OCI-M1 (cell line): ENCODE measurements at regions not wholly inside any gene's neighbourhood (a gene's known extent, or its start where the extent isn't known, plus 50 kb on each side); places are given as distances from the start of the nearest gene placed in this dataset.
"Not testable (repeated sequence)": the region's sequence is repeated elsewhere in the genome, so short reads cannot be mapped to it uniquely, and the experiment has no call there.

Source experiments
- DNase-seq: peaks from one replicate; lab custom pipeline; 2025; lab: John Stamatoyannopoulos, UW

- no peak for DNase-seq
These were observed 342.5 kb upstream of the NDST3 start for GRCh38 chr4:117691572-117692351.

DNA sequence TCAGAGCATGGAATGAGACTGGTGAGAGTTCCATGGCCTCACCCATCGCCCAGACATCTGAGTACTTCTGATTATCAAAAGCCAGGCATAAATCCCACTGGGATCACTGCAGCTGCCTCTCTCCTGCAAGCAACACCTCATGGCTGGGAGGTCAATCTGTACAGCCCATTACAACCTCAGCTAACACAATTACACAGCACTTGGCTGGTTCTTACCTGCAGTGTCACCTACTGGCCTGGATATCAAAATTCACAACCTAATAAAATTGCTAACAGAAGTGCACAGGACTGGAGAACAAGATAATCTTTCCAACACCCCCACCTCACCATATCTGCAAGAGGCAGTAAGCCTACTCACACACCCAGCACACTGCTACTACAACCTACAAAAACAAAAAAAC is 341.7 kb upstream of the NDST3 start:
- DNase-seq = peak; percentile 29

- peak; percentile 23 for DNase-seq
These were observed 334.7 kb upstream of the NDST3 start for GRCh38 chr4:117699595-117699994.

DNA sequence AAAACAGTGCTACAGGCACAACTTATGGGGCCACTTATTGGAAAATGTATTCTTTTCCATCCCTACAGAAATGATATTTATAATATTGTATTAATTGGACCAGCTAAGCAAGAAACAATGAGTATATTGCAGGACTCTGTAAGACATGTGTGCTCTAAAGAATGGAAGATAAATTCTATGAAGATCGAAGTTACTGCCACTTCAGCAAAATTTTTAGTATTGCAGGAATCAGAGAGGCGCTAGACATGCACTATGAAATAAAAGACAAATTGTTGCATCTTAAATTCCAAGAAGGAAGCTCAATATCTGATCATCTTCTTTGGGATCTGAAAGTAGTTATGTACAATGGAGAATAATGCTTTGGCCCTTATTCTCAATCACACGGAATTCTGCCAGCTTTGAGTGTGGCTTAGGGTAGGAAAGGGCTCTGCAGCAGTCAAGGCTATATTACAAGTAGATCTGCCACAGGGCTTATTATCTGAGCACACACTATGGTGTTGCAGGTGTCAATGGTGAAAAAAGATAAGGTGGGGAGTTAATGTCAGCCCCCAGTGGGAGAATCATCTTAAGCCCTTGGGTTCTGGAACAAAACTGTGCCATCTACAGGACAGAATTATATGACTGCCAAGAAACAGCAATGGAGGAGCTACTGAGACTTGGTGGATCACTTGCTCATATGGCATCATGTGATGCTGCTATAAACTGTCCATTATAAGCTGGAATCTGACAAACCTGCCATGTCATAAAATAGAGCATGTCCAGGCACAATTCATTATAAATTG is 334.0 kb upstream of the NDST3 start:
- DNase-seq = peak; percentile 73

- no peak for DNase-seq
These were observed 331.9 kb upstream of the NDST3 start for GRCh38 chr4:117702353-117702752.

DNA sequence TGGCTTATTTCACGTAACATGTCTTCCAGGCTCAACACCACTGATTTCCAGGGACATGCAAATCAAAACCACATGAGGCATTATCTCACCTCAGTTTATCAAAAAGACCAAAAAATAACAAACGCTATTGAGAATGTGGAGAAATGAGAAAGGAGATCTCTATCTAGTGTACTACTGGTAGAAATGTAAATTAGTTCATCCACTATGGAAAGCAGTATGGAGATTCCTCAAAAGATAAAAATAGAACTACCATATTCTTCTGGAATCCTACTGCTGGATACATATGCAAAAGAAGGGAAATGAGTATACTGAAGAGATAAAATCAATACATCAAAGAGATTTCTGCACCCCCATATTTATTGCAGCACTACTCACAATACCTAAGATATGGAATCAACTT is 329.6 kb upstream of the NDST3 start:
- no peak for DNase-seq

DNA sequence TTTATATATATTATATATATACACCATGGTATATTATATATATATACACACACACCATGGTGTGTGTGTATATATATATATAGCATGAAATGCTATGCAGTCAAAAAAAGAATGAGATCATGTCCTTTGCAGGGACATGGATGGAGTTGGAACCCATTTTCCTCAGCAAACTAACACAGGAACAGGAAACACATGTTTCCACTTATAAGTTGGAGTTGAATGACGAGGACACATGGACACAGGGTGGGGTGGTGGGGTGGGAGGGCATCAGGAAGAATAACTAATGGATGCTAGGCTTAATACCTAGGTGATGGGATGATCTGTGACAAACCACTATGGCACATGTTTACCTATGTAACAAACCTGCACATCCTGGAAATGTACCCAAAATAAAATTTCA is 293.6 kb upstream of the NDST3 start:
- DNase-seq = no peak

- DNase-seq = not testable (repeated sequence)
These were observed 288.9 kb upstream of the NDST3 start for GRCh38 chr4:117745379-117745778.

- no peak for DNase-seq
These were observed 278.8 kb upstream of the NDST3 start for GRCh38 chr4:117755438-117755837.

- DNase-seq = no peak
These were observed 265.7 kb upstream of the NDST3 start for GRCh38 chr4:117768610-117769009.

GRCh38 chr4:117770269-117771102 is 263.8 kb upstream of the NDST3 start:
- no peak for DNase-seq

DNA sequence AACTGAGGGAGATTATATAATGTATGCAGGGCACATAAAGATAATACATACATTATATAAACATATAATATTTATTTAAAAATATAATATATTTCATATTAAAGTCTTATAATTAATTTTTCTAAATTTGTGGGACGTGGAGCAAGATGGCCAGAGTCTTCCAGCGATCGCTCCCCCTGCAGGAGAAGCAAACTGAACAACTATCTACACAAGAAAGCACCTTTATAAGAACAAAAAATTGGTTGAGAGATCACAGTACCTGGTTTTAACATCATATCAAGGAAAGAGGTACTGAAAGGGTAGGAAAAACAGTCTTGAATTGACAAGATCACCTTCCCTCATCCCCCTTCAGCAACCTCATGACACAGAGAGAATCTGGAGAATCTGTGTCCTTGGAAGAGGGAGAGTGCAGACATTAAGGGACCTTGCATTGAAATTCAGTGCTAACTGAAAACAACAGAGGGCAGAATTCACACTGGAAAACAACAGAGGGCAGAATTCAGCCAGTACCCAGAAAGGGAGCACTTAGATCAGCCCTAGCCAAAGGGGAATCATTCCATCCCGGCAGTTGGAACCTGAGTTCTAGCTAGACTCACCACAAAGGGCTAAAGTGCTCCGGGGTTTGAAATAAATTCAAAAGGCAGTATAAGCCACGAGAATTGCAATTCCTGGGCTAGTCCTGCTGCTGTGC is 262.5 kb upstream of the NDST3 start:
- no peak for DNase-seq

DNA sequence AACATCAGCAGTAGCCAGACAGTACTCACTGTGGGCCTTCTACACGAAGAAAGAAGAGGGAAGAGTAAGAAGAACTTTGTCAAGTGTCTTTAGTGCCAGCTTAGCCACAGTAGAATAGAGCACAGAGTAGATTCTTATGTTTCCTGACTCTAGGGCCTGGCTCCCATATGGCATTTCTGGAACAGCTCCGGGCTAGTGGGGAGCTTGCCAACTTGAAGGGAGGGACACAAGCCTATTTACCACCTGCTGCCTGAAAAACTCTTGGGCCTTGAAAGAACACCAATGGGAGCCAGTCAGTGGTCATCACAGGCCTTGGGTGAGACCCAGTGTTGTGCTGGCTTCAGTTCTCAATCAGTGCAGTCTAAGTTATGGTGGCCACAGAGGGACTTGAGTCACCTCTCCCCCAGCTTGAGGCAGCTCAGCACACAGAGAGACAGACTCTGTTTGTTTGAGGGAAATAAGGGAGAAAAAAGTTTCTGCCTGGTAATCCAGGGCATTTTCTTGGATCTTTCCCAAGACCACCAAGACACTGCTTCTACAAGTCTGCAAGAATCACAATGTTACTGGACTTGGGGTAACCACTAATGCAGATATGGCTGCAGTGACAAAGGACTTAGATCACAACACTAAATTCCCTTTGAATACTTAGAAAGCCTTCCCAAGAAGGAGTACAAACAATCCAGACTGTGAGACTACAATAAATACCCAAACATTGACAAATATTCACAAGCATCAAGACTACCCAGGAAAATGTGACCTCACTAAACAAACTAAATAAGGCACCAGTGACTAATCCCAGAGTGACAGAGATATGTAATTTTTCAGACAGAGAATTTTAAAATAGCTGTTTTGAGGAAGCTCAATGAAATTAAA is 261.0 kb upstream of the NDST3 start:
- no peak for DNase-seq

GRCh38 chr4:117777721-117778120 is 256.6 kb upstream of the NDST3 start:
- DNase-seq = no peak

DNA sequence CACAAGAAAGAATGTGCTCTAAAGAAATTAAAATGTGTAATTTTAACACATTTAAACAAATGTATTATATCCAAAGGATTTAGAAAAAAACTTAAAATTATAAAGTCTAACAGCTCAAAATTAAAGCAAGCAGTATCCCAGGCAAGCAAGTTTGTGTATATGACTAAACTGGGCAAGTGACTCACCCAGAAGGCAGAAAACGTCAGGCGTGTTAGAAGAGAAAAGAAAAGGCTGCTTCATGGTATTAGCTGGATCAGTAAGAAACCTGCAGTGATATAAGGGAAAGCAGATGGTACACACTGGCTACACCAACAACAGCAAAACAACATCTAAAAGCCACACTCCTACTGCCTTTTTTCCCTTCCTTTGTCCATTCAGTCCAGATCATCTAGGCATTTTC is 250.6 kb upstream of the NDST3 start:
- DNase-seq = no peak

DNA sequence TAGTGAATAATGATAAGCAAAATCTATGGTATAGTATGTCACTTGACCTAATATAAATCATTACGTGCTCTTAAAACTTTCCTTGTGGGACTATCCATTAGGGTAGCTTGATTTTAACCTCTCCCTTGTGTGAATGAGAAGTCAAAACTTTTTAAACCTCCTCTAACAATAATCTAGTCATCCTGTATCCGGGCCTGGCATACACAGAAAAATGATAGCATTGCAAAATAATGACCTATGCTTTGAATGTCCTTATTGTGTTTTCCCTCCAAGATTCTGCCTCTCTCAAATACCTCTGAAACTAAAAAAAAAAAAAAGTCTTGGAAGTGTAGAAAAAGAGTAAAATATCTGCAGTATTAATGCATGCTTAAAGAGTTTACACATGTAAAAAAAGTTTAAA is 250.0 kb upstream of the NDST3 start:
- no peak for DNase-seq

DNA sequence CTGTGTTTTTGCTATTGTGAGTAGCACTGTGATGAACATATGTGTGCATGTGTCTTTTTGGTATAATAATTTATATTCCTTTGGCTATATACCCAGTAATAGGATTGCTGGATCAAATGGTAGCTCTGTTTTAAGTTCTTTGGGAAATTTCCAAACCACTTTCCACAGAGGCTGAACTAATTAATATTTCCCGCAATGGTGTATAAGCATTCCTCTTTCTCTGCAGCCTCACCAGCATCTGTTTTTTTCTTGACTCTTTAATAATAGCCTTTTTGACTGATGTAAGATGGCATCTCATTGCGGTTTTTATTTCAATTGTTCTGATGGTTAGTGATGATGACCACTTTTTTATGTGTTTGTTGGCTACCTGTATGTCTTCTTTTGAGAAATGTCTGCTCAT is 247.7 kb upstream of the NDST3 start:
- no peak for DNase-seq

- no peak for DNase-seq
These were observed 240.3 kb upstream of the NDST3 start for GRCh38 chr4:117793845-117794480.

GRCh38 chr4:117796677-117797076 is 237.6 kb upstream of the NDST3 start:
- no peak for DNase-seq

GRCh38 chr4:117800636-117801035 is 233.7 kb upstream of the NDST3 start:
- no peak for DNase-seq

GRCh38 chr4:117801756-117802155 is 232.5 kb upstream of the NDST3 start:
- no peak for DNase-seq
